Activated T-helper 1 cell treated with anti-CD3 and anti-CD28 coated beads, Interleukin-12 subunit alpha, Interleukin-12 subunit beta, Interleukin-2, Interleukin-4 antibody, amounts not matched to agents 30 ng/mL and 10 ng/mL and 1 ng/mL, durations not matched to agents 14 hours and 24 hours and 36 hours (primary cell): ENCODE measurements at regions not wholly inside any gene's neighbourhood (a gene's known extent, or its start where the extent isn't known, plus 50 kb on each side); places are given as distances from the start of the nearest gene placed in this dataset.
"Not testable (repeated sequence)": the region's sequence is repeated elsewhere in the genome, so short reads cannot be mapped to it uniquely, and the experiment has no call there.

Experiments used
- DNase-seq: peaks from one replicate; pipeline ENCODE4 v3.0.0; 2021; ENCODE audit warnings: low spot score
- H3K27ac Mint-ChIP-seq: one replicate; pipeline ENCODE4 v1.8.0; 2021; ENCODE audit warnings: mild to moderate bottlenecking, mixed read lengths
- H3K27me3 Mint-ChIP-seq: one replicate; pipeline ENCODE4 v1.8.0; 2022; ENCODE audit warnings: mild to moderate bottlenecking, moderate library complexity, mixed read lengths; ENCODE audit not compliant: insufficient read depth
- H3K36me3 Mint-ChIP-seq: one replicate; pipeline ENCODE4 v1.8.0; 2021; ENCODE audit warnings: low read depth, mixed read lengths
- H3K4me1 Mint-ChIP-seq: one replicate; pipeline ENCODE4 v1.8.0; 2021; ENCODE audit warnings: low read depth, mixed read lengths
- H3K4me3 Mint-ChIP-seq: one replicate; pipeline ENCODE4 v1.8.0; 2021; ENCODE audit warnings: mild to moderate bottlenecking, moderate library complexity, mixed read lengths
- H3K9me3 Mint-ChIP-seq: one replicate; pipeline ENCODE4 v1.8.0; 2021; ENCODE audit warnings: mixed read lengths
- intact Hi-C: fragments of 100-400 bp; cut with micrococcal nuclease; formaldehyde crosslinking; loops from one replicate; pipeline ENCODE4 v1.15.1; 2024

GRCh38 chr6:84865372-84865771 is 101.0 kb upstream of the TBX18 start:
- H3K4me3 Mint-ChIP-seq, H3K36me3 Mint-ChIP-seq, intact Hi-C loops, H3K4me1 Mint-ChIP-seq, H3K27me3 Mint-ChIP-seq, H3K9me3 Mint-ChIP-seq, DNase-seq, H3K27ac Mint-ChIP-seq: not testable (repeated sequence)

GRCh38 chr6:84862843-84863242 is 98.4 kb upstream of the TBX18 start:
- intact Hi-C loops, result no loop called here
- no peak overlapping the region for H3K27ac Mint-ChIP-seq
- no peak for DNase-seq
- H3K27me3 Mint-ChIP-seq, result no peaks in the 10 kb centered on the region
- no peaks in the 10 kb centered on the region for H3K4me1 Mint-ChIP-seq
- no peaks in the 10 kb centered on the region for H3K9me3 Mint-ChIP-seq
- H3K36me3 Mint-ChIP-seq, result no peaks in the 10 kb centered on the region
- no peak overlapping the region for H3K4me3 Mint-ChIP-seq

- no peaks in the 10 kb centered on the region for H3K27me3 Mint-ChIP-seq
- H3K36me3 Mint-ChIP-seq, result no peaks in the 10 kb centered on the region
- intact Hi-C loops, result no loop called here
- H3K4me1 Mint-ChIP-seq, result no peaks in the 10 kb centered on the region
- no peak overlapping the region for H3K4me3 Mint-ChIP-seq
- H3K9me3 Mint-ChIP-seq, result no peaks in the 10 kb centered on the region
- H3K27ac Mint-ChIP-seq, result no peak overlapping the region
- no peak for DNase-seq
Measured at GRCh38 chr6:84860920-84861319, 96.5 kb upstream of the TBX18 start.

GRCh38 chr6:84860509-84860908 is 96.1 kb upstream of the TBX18 start:
- H3K4me1 Mint-ChIP-seq, result no peaks in the 10 kb centered on the region
- H3K27ac Mint-ChIP-seq, result no peak overlapping the region
- no peak for DNase-seq
- no peaks in the 10 kb centered on the region for H3K27me3 Mint-ChIP-seq
- intact Hi-C loops, result no loop called here
- H3K36me3 Mint-ChIP-seq, result no peaks in the 10 kb centered on the region
- no peaks in the 10 kb centered on the region for H3K9me3 Mint-ChIP-seq
- H3K4me3 Mint-ChIP-seq, result no peak overlapping the region

- Mint-ChIP-seq H3K27me3 (no peaks in the 10 kb centered on the region), H3K4me1 (no peaks in the 10 kb centered on the region), H3K9me3 (no peaks in the 10 kb centered on the region), H3K36me3 (no peaks in the 10 kb centered on the region), H3K4me3 (no peak overlapping the region), H3K27ac (no peak overlapping the region)
- intact Hi-C loops, result no loop called here
- no peak for DNase-seq
Measured at GRCh38 chr6:84854811-84855400, 90.5 kb upstream of the TBX18 start.

GRCh38 chr6:84853901-84854300 is 89.5 kb upstream of the TBX18 start:
- DNase-seq, result no peak
- Mint-ChIP-seq H3K27ac (no peak overlapping the region), H3K9me3 (no peaks in the 10 kb centered on the region), H3K4me1 (no peaks in the 10 kb centered on the region), H3K36me3 (no peaks in the 10 kb centered on the region), H3K27me3 (no peaks in the 10 kb centered on the region), H3K4me3 (no peak overlapping the region)
- intact Hi-C loops, result no loop called here

GRCh38 chr6:84848960-84849359 is 84.6 kb upstream of the TBX18 start:
- intact Hi-C loops, result no loop called here
- Mint-ChIP-seq H3K9me3 (no peaks in the 10 kb centered on the region), H3K27ac (no peak overlapping the region), H3K36me3 (no peaks in the 10 kb centered on the region), H3K4me3 (no peak overlapping the region), H3K27me3 (no peaks in the 10 kb centered on the region), H3K4me1 (no peaks in the 10 kb centered on the region)
- DNase-seq, result no peak

- intact Hi-C loops, result no loop called here
- H3K27me3 Mint-ChIP-seq, result no peaks in the 10 kb centered on the region
- H3K4me3 Mint-ChIP-seq, result no peak overlapping the region
- no peaks in the 10 kb centered on the region for H3K4me1 Mint-ChIP-seq
- no peak for DNase-seq
- no peak overlapping the region for H3K27ac Mint-ChIP-seq
- H3K36me3 Mint-ChIP-seq, result no peaks in the 10 kb centered on the region
- no peaks in the 10 kb centered on the region for H3K9me3 Mint-ChIP-seq
Measured at GRCh38 chr6:84847390-84848160, 83.2 kb upstream of the TBX18 start.

- Mint-ChIP-seq H3K27ac (no peak overlapping the region), H3K4me3 (no peak overlapping the region), H3K27me3 (no peaks in the 10 kb centered on the region), H3K9me3 (no peaks in the 10 kb centered on the region), H3K4me1 (no peaks in the 10 kb centered on the region), H3K36me3 (no peaks in the 10 kb centered on the region)
- no peak for DNase-seq
- intact Hi-C loops, result no loop called here
Measured at GRCh38 chr6:84842525-84843166, 78.2 kb upstream of the TBX18 start.

GRCh38 chr6:84837068-84837866 is 72.9 kb upstream of the TBX18 start:
- DNase-seq, H3K4me3 Mint-ChIP-seq, H3K9me3 Mint-ChIP-seq, H3K36me3 Mint-ChIP-seq, H3K4me1 Mint-ChIP-seq, intact Hi-C loops, H3K27me3 Mint-ChIP-seq, H3K27ac Mint-ChIP-seq: not testable (repeated sequence)

GRCh38 chr6:84836366-84836765 is 72.0 kb upstream of the TBX18 start:
- no peaks in the 10 kb centered on the region for H3K36me3 Mint-ChIP-seq
- H3K4me3 Mint-ChIP-seq, result no peak overlapping the region
- no peaks in the 10 kb centered on the region for H3K9me3 Mint-ChIP-seq
- intact Hi-C loops, result no loop called here
- no peak overlapping the region for H3K27ac Mint-ChIP-seq
- no peaks in the 10 kb centered on the region for H3K27me3 Mint-ChIP-seq
- DNase-seq, result no peak
- no peaks in the 10 kb centered on the region for H3K4me1 Mint-ChIP-seq

- intact Hi-C loops, result no loop called here
- no peak for DNase-seq
- H3K27ac Mint-ChIP-seq, result no peak overlapping the region
Measured at GRCh38 chr6:84835340-84835739, 70.9 kb upstream of the TBX18 start.

GRCh38 chr6:84831924-84832323 is 67.5 kb upstream of the TBX18 start:
- DNase-seq, intact Hi-C loops, H3K4me1 Mint-ChIP-seq, H3K27ac Mint-ChIP-seq, H3K36me3 Mint-ChIP-seq, H3K9me3 Mint-ChIP-seq, H3K4me3 Mint-ChIP-seq, H3K27me3 Mint-ChIP-seq: not testable (repeated sequence)

More at GRCh38 chr6:84835340-84835739, 70.9 kb upstream of the TBX18 start:
- no peaks in the 10 kb centered on the region for H3K4me1 Mint-ChIP-seq
- H3K36me3 Mint-ChIP-seq, result no peaks in the 10 kb centered on the region
- no peaks in the 10 kb centered on the region for H3K27me3 Mint-ChIP-seq
- H3K4me3 Mint-ChIP-seq, result no peak overlapping the region
- H3K9me3 Mint-ChIP-seq, result no peaks in the 10 kb centered on the region
